GM18870 (cell line): ENCODE measurements at regions not wholly inside any gene's neighbourhood (a gene's known extent, or its start where the extent isn't known, plus 50 kb on each side); places are given as distances from the start of the nearest gene placed in this dataset.
"Not testable (repeated sequence)": the region's sequence is repeated elsewhere in the genome, so short reads cannot be mapped to it uniquely, and the experiment has no call there.

Experiments
- ATAC-seq: cut with Tn5 transposase; IDR thresholded peaks from one replicate; pipeline ENCODE4 v1.9.1; 2021; ENCODE audit warnings: moderate library complexity; ENCODE audit not compliant: unreplicated experiment

DNA sequence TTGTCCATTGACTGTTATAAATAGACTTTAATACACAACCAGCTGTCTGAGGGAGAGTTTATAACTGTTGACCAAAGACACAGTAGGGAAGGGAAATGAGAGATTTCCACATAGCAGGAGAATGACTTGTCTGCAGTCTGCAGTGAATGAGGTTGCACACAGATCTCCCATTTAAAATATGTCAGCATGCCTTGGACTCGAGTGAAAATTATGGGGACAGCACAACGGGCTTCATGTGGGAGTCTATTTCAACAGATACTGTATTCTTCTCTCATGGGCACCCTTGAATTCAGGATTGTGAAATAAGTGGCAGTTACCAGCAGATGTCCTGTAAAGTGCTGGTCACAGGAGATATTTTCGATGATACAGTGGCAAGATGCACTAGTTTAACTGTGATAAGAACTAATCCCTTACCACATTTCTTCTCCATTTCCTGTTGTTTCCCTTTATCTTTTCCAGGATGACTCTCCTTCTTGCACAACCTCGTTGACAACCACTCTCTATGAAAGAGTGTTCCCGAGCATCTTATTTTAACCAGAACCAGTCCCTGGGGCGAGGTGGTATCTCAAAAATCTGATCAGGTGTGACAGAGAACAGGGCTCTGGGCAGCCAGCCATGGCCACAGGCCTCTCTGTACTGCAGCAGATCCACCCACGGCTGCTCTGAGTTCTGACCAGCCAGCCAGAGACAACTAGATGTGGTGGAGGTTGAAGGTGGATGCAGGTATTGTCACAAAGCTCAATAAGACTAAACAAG is 51.5 kb upstream of the MAP3K1 start:
- ATAC-seq = no peak

DNA sequence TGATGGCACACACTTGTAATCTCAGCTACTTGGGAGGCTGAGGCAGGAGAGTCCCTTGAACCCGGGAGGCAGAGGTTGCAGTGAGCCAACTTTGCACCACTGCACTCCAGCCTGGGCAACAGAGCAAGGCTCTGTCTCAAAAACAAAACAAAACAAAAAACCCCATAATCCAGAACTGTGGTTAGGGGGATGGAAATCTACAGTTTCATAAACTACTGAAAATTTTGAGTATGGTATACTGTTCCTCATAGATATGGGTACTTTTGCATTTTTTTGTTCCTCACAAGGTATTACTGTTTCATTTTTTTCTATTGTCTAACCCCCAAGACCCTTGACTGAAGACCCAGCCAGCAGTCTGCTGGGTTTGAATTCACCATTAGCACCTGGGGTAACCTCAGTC is 52.2 kb upstream of the MAP3K1 start:
- ATAC-seq = no peak

DNA sequence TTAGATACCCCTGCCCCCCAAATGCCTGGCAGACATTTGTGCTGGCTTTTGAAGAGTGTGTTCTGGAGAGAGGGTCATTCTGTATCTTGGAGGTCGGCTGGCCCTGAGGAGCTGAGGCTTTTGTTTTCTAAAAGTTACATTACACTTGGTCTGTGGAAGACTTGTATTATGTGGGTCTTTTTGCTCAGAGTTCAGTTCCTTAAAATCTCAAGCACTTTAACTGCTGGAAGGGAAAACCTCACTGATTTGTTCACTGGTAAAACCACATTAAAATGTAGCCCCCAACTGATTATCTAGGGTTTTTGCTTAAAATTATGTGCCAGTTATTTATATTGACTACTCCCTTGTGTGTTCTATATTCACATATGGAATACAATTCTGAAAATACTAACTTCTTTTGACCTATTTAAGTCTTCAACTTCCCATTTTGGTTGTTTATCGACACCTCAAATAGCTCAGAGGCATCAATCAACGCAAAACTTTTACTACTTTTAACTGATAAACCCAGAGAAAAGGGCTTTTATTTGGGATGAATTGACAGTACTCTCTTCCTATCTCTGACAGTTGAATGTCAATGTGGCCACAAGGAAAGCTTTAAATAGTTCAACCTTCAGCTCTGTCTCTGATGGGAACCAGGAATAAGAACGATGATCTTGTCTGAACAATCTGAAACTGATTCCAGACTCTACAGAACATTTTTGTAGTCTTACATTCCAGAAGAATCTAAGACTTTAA is 54.0 kb upstream of the MAP3K1 start:
- ATAC-seq = no peak

DNA sequence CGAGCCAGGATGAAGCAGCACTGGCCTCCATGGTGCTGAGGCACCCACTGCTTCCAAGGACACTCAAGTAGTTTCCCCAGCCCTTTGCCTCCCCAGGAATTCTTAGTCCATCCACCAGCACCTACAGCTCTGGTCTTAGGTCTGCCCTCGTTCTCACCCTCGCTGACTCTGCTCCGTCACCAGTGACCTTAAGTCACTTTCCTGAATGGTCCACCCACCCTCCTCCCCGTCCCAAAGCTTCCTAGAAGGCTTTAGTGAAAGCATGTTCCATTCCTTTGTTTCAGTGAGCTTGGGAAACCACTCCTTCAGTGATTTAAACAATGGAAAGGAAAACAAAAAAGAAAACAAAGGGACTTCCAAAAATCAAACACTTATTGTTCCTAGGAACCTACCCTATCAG is 54.6 kb upstream of the MAP3K1 start:
- no peak for ATAC-seq

DNA sequence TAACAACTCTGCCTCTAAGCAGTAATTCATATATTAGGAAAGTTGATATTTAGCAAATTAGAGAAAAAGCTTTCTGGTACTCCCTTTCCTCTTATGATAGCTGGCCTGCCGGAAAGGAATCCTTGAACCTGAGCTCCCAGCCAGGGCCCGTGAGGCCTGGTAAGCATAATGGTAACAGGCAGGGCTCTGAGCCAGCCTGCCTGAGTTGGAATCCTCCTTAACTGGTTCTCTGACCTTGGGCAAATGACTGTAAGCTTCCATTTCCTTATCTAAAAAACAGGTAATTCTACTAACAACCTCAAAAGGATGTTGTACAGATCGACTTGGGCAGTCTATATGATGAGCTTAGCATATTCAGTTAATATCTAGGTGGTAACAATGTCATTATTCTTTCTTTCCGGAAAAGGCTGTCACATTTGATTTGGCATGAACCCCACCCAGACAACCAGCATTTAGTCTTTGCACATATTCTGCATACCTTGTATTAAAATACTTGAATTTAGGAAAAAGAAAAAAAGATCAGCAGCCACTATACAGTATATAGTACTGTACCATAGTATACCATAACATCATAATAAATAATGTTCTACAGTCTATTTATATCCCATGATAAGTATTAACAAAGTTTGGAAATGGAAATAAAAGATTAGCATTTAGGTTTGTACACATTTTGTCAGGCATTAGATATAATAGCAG is 55.7 kb upstream of the MAP3K1 start:
- no peak for ATAC-seq

DNA sequence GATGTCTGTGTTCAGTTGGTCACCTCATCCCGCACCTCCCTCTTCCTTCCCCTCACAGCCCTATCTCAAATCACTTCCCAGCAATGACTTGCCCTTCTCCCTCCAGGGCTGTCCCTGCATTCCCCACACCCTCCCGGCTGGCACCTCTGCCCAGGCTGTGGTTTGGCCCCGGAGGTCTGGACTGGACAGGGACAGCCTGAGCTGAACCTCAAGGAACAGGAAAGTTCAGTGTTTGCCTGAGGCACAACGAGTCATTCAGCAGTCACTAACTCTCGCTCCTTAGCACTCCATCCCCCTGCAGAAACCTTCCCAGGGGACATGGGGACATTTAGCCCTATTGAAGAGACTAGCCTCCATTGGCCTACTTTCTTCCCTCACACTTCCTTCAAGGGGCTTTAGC is 58.3 kb upstream of the MAP3K1 start:
- ATAC-seq = no peak

DNA sequence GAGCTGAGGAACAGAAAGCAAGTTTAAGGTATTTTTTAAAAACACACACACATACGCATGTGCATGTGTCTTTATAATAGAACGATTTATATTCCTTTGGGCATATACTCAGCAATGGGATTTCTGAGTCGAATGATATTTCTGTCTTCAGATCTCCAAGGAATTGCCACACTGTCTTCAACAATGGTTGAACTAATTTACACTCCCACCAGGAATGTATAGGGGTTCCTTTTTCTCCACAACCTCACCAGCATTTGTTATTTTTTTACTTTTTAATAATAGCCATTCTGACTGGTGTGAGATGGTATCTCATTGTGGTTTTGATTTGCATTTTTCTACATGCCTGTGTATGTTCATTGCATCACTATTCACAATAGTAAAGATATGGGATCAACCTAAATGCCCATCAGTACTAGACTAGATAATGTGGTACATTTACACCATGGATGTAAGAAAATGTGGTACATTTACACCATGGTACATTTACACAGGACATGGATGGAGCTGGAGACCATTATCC is 60.3 kb upstream of the MAP3K1 start:
- ATAC-seq = no peak

DNA sequence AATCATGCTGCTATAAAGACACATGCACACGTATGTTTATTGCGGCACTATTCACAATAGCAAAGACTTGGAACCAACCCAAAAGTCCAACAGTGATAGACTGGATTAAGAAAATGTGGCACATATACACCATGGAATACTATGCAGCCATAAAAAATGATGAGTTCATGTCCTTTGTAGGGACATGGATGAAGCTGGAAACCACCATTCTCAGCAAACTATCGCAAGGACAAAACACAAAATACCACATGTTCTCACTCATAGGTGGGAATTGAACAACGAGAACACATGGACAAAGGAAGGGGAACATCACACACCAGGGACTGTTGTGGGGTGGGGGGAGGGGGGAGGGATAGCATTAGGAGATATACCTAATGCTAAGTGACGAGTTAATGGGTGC is 61.8 kb upstream of the MAP3K1 start:
- not testable (repeated sequence) for ATAC-seq

DNA sequence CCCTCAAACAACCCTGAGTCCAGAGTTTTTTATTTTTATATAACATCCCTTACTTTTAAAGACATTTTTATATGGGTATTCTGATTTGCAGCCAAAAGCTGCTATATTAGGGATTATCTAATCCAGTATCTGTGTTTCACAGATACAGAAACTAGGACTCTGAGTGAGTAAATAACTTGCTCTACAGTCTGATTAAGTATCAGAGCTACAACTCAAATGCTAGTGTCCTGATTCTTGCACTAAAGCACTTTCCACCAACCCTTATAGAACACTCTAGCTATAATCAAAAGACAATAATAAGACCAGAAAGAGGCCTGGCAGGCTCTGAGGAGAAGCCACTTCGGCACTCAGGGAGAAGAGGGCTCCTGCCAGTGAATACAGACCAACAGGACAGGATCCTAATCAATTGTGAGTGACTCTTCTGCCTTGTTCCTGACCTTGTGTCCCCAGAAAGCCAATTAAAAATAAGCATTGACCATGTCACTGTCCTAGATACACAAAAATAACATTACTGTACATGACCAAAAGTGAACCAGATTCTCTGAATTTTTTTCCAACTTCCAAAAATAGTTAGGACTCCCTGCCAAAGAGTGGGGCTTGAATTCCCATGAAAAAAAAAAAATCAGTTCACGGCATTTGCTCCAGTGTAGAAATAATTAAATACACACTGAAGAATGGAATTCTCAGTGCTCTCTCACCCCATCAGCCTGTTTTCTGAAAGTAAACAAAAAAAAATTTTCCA is 63.6 kb upstream of the MAP3K1 start:
- ATAC-seq = no peak

DNA sequence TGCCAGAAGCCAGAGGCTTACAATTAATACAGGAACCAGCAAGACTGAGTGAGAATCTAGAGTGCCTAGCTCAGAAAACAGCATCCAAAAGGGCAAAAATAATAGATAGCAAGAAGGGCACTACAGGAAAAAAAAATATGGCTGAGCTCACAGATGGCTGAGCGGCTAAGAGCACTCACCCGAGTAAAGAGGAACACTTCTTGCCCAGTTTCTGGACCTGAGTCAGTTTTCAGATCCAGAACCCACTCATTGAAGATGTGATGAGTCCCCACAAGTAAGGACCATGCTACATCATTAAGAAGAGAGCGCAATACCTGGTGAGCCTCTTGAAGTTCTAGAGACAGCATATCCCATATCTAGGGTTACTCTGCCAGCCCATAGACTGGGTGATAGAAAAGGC is 65.5 kb upstream of the MAP3K1 start:
- no peak for ATAC-seq

DNA sequence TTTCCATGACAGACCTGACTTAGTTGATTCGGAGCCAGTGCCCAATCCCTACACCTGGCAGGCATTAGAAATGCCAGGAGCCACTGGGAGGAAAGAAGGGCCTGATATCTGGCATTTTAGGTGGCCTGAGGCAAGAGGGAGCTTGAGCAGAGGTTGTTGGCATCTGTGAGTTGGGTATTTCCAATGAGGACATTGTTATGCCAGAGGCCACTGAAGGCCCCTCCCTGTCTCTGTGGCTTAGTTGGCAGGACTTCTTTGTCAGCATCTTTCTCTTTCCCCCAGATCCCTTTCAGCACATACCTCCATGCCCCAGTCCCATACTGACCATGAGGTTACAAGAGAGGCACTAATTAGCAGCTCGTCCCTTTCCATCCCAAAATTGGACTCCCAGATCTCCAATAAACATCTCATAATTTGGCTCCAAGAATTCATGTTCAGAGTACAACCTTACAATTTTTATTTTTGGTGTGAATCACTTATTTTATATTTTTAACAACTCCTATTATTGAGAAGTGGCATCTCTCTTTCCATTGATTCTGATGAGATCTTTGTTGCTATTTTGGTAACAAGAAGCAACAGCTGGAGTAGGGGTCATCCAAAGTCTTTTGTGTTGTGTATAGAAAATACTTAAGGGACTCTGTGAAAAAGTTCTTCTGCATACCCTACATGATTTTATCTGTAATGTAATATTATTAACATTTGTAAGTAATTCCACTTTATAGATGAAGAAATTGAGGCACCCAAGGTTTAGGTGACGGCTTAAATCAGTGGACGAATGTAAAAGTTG is 68.6 kb upstream of the MAP3K1 start:
- ATAC-seq = no peak

DNA sequence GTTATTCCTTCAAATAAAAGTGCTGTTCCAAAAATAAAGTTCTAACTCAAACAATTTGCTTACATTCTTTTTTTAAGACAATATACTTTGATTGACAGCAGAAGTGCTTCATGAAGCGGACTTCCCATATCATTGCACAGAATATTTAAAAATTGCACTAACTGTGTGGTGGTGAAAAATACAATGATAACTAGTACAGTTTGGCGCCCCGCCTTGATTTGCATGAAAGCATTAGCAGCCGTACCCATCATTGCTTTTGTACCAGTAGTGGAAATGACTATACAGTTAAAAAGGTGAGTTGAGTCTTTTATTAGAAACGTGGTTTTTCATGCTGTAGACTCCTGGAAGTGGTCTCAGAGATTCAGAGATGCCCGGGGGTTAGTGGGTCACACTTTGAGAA is 69.5 kb upstream of the MAP3K1 start:
- ATAC-seq = no peak

DNA sequence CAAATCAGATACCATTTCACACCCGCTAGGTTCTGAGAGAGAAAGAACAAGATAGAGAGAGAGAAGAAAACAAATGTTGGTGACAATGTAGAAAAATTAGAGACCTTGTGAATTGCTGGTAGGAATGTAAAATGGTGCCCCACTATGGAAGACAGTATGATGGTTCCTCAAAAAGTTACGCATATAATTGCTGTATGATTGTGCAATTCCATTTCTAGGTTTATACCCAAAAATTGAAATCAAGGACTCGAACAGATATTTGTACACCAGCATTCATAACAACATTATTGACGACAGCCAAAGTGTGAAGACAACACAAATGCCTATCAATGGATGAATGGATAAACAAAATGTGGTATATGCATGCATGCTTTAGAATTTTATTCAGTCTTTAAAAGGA is 74.5 kb upstream of the MAP3K1 start:
- ATAC-seq = no peak

DNA sequence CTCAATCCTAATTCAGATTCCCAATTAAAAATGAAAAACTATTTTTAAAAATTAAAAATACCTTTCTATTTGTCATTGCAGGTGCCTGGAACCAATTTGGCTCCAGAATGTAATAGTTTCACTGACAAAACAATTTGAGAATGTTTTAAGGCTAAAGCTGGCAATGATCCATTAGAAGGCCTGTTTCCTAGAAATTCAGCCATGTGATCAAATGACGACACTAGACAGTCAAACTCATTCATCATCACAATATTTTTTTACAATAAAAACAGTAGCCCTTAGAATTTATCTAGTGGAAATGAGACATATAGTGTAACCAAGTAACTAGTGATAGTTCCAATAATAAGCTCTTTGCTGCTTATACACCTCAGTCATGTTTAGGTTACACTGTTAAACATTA is 75.4 kb upstream of the MAP3K1 start:
- no peak for ATAC-seq

DNA sequence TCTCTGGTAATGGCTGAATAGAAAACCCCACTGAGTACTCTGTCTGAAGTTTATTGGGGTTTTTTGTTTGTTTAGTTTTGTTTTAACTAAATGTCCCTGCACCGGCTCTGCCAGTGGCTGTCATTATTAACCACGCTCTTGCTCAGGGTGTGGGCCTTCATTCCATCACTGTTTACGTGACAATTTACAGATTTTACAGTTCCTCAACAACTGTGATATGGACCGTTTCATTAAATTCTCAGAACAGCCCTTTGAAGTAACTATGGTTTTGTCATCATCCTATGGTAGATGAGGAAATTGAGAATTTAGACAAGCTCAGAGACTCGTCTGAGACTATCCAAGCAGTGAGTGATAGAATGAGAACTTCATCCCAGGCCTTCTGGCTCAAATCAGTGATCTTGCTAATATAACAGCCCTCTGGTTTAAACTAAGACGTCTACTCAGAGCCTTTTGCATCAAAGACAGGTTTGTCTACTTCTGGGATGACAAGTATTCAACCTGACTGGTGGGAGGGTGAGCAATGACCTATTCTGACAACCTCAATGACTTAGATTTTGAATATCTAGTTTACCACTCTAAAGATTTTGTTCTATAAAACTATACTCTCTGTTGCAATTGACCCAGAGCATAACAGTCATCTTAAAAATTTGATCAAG is 77.3 kb upstream of the MAP3K1 start:
- ATAC-seq = no peak

DNA sequence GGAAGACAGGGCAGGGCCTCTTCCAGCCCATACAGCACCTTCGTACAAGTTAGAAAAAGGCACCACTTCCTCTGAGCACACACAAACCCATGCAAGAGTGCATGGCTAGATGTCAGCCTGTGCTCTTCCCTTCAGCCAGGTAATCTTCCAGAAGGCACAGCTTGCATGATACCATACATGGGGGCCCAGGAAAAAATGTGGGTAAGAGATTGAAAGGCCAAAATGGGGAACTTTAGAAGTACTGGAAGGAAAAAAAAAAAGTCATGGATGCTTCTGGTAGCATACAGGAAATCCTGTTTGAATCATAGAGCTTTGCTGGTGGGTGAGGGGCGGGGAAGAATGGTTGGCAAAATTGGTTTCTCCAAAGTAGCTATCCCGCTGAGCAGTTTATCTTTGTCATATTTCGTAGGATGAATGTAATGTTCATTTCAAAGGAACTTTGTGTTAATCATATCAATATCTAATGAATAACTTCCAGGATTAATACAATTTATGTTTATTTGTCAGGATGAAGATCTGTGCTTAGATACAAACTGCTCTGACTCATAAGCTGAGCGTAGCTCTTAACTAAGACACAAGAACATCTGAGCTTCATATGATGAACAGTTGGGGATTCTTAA is 78.2 kb upstream of the MAP3K1 start:
- no peak for ATAC-seq

DNA sequence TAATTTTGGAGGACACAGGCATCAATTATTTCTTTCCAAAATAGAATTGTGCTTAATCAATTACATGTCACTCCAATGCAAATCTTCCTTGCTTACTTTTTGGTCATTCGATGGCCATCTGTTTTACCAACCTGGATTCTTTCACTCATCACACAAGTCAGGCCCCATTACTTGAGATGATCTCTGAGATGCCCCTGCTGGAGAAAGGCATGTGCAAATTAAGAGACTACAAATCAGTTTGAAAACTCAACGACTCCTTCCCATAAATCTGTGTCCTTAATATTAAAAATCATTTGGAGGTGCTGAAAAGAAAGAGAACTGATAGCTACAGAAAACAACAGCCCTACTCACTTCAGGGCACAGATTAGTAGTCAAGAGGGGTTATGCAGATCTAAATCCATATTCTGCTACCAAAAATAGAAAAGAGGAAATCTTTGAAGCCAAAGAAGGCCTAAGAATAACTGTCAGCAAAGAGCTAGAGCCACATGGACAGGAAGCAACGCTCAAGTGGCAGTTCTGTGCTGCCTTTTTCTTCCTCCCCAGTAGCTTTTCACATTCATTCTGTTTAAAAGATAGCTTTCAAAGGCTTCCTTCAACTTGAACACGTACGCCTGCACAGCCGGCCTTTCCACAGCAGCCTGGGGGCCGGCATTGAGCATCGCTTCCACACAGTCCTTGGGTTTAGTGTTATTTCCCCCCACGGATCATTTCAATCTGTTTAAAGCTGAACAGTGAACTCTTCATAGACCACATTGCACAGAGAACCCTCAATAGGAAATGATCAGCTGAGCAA is 79.3 kb upstream of the MAP3K1 start:
- no peak for ATAC-seq

DNA sequence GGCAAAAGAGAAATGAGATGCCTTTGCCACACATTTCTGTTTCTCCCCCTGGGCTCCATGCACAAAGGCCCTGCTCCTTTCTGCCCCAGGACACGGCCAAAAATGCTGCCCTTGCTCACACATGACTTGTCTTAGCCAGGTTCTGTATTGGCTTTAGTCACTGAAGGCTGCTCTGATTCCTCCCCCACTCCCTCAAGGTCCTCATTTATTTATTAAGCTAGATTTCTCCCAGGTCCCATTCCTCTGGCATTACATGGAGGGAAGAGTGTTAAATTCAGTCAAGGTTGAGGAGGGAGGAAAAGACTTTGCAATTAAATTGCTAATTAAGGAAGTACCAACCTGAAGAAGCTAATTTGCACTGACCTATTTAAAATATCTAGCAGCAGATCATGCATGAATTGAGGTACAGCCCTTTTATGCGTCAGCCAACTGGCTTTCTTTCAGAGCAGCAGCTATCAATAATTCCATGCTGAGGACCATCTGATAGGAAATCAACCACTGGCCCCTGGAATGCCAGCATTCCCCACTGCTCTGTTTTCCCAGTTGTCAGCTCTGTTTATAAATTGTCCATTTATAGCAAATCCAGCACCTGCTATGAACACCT is 81.2 kb upstream of the MAP3K1 start:
- no peak for ATAC-seq
